Neural crest cell (in vitro differentiated cells): ENCODE measurements at regions not wholly inside any gene's neighbourhood (a gene's known extent, or its start where the extent isn't known, plus 50 kb on each side); places are given as distances from the start of the nearest gene placed in this dataset.

Source experiments
- DNase-seq: peaks from one replicate; pipeline ENCODE4 v3.0.0; 2021; ENCODE audit warnings: low read depth, mixed read lengths, low spot score
- H3K27ac Mint-ChIP-seq: one replicate; pipeline ENCODE4 v1.8.0; 2021; ENCODE audit warnings: mild to moderate bottlenecking, mixed read lengths; ENCODE audit not compliant: unreplicated experiment
- H3K27me3 Mint-ChIP-seq: 2 replicates; pipeline ENCODE4 v1.8.0; 2021; ENCODE audit warnings: low read depth, mild to moderate bottlenecking, mixed read lengths
- H3K36me3 Mint-ChIP-seq: 2 replicates; pipeline ENCODE4 v1.8.0; 2021; ENCODE audit warnings: low read depth, mild to moderate bottlenecking, mixed read lengths
- H3K4me1 Mint-ChIP-seq: 2 replicates; pipeline ENCODE4 v1.8.0; 2021; ENCODE audit warnings: mixed read lengths
- H3K4me3 Mint-ChIP-seq: one replicate; pipeline ENCODE4 v1.8.0; 2021; ENCODE audit warnings: mild to moderate bottlenecking, mixed read lengths
- H3K9me3 Mint-ChIP-seq: 2 replicates; pipeline ENCODE4 v1.8.0; 2021; ENCODE audit warnings: mixed read lengths
- CTCF ChIP-seq: fragments of 200-600 bp; sonication (generic); conservative IDR thresholded peaks from 2 replicates; pipeline ENCODE4 v1.5.0; 2021; ENCODE audit warnings: antibody characterized with exemption, mild to moderate bottlenecking

DNA sequence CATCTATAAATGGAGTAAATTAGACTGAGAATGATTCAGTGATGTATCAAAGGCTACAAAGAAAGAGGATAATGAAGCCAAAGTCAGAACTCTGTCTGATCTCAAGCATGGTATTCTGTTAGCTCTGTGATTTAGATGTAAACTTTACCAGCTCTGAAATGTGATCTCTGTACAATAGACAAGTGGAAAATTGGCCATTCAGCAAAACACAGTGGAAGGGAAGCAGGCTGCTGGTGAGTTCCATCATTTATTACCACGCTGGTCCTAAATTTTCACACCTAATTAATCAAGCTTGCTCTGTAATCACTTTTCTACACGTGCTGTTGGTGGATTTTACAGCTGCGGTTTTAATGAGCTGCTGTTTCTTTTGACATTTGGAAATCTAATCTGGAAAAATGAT, 145.1 kb upstream of the OPCML start:
- H3K27me3 Mint-ChIP-seq: no peaks in the 10 kb centered on the region
- no peak for DNase-seq
- peaks cover 17% of the 10 kb centered on the region for H3K4me1 Mint-ChIP-seq
- no peak overlapping the region for H3K27ac Mint-ChIP-seq
- H3K9me3 Mint-ChIP-seq: no peaks in the 10 kb centered on the region
- TF ChIP-seq CTCF: no peak
- no peaks in the 10 kb centered on the region for H3K36me3 Mint-ChIP-seq
- H3K4me3 Mint-ChIP-seq: no peak overlapping the region

DNA sequence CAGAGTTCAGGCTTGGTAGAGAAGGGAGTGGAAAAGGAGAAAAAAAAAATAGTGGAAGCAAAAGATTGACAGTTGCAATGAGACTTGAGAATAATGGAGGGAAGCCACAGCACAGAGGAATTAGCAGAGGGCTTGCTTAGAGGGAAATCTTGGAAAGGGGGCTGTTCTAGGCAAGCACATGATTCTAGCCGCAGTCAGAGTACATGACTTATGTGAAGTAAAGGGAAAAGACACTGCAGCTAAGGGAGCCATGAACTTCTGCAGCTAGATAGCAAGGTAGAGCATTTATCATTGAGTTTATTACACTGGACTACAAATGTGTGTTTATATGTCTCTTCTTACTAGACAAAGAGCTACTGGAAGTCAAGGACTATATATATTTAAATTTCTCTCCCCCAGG, 144.0 kb upstream of the OPCML start:
- no peaks in the 10 kb centered on the region for H3K9me3 Mint-ChIP-seq
- no peak for TF ChIP-seq CTCF
- no peak for DNase-seq
- no peaks in the 10 kb centered on the region for H3K36me3 Mint-ChIP-seq
- no peaks in the 10 kb centered on the region for H3K27me3 Mint-ChIP-seq
- H3K4me1 Mint-ChIP-seq: peaks cover 24% of the 10 kb centered on the region
- no peak overlapping the region for H3K27ac Mint-ChIP-seq
- no peak overlapping the region for H3K4me3 Mint-ChIP-seq

- Mint-ChIP-seq H3K9me3 (no peaks in the 10 kb centered on the region), H3K4me3 (no peak overlapping the region), H3K4me1 (peaks cover 18% of the 10 kb centered on the region), H3K36me3 (no peaks in the 10 kb centered on the region), H3K27ac (no peak overlapping the region), H3K27me3 (no peaks in the 10 kb centered on the region)
- TF ChIP-seq CTCF: no peak
- no peak for DNase-seq
Measured at GRCh38 chr11:133669371-133670053, 137.2 kb upstream of the OPCML start.

DNA sequence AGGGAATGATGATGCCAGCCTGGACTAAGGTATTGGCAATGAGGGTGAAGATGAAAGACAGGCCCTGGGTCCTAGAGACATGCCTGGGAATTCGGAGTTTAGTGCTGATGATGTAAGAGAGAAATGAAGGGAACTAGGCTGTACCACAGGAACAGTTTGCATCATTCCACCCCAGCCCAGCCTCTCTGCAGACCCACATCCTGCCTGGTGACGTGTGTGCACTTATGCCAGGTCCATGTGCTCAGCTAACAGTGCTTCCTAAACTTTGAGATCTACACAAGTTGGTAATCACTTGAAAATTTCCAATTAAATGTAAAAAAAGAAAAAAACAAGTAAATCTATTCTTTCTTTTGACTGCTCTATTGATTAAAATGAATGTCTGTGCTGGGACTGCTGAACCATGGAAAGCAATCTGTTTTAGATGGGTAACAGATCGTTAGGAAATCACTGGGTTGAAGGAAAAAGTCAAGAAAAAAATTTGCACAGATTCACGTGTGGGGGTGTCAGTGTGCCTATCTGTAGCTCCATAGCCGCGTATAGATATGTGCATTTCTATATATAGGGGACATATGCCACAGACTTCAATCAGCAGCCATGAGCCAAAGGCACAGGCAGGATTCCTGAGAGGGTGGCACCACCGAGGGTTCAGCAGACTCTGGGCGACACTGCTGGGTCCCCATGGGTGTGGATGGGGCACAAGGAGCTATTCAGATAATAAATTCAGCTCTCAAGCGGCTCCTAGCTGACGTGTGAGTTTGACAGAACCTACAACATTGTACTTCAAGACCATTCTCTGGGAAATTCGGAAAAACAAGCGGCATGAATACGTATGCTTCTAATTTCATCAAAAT, 131.1 kb upstream of the OPCML start:
- DNase-seq: no peak
- TF ChIP-seq CTCF: no peak
- no peak overlapping the region for H3K4me3 Mint-ChIP-seq

DNA sequence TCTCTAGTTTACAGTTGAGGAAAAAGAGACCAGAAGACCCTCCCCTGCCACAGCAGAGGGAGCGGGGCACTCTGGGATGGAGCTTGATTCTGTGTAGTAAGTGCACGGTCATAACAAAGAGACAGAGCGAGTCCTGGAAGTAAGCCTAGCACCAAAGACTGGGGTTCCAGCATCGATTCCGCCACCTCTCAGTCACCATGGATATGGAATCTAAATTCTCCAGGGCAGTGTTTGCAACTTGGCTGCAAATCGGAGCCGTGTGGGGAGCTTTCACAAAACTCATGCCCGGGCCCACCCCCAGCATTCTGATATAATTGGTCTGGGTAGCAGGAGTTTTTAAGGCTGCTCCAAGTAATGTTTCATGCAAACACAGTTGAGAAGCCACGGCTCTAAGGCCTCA, 129.5 kb upstream of the OPCML start:
- no peaks in the 10 kb centered on the region for H3K27me3 Mint-ChIP-seq
- H3K4me1 Mint-ChIP-seq: peaks cover 22% of the 10 kb centered on the region
- TF ChIP-seq CTCF: no peak
- H3K4me3 Mint-ChIP-seq: no peak overlapping the region
- no peak overlapping the region for H3K27ac Mint-ChIP-seq
- H3K9me3 Mint-ChIP-seq: peaks cover 2% of the 10 kb centered on the region
- DNase-seq: no peak
- H3K36me3 Mint-ChIP-seq: no peaks in the 10 kb centered on the region

More for the DNA sequence above, 131.1 kb upstream of the OPCML start:
- no peak overlapping the region for H3K27ac Mint-ChIP-seq
- no peaks in the 10 kb centered on the region for H3K36me3 Mint-ChIP-seq
- no peaks in the 10 kb centered on the region for H3K9me3 Mint-ChIP-seq
- peaks cover 22% of the 10 kb centered on the region for H3K4me1 Mint-ChIP-seq
- no peaks in the 10 kb centered on the region for H3K27me3 Mint-ChIP-seq
